ENCODE measurements at regions not wholly inside any gene's neighbourhood (a gene's known extent, or its start where the extent isn't known, plus 50 kb on each side); places are given as distances from the start of the nearest gene placed in this dataset.
"Not testable (repeated sequence)": the region's sequence is repeated elsewhere in the genome, so short reads cannot be mapped to it uniquely, and the experiment has no call there.

DNA sequence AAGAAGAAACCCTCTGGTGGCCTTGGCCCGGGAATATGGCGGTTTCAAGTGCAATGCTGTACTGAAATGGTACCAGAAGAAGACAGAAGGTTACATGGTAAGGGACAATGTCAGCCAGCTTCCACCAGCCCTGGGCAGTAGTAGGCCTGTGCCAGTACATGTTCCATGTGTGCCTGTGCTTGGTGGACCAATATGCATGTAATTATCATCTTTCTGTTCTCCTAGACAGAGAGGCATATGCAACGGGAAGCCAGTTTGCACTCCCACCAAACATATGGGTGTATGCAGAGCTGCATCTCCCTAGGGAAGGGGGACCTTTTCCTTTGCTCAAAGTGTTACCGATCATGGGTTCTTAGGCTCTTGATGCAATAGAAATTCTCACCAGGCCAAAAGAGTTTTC is 80.9 kb upstream of the ADORA2B start:
- TF ChIP-seq, protein P1, sequence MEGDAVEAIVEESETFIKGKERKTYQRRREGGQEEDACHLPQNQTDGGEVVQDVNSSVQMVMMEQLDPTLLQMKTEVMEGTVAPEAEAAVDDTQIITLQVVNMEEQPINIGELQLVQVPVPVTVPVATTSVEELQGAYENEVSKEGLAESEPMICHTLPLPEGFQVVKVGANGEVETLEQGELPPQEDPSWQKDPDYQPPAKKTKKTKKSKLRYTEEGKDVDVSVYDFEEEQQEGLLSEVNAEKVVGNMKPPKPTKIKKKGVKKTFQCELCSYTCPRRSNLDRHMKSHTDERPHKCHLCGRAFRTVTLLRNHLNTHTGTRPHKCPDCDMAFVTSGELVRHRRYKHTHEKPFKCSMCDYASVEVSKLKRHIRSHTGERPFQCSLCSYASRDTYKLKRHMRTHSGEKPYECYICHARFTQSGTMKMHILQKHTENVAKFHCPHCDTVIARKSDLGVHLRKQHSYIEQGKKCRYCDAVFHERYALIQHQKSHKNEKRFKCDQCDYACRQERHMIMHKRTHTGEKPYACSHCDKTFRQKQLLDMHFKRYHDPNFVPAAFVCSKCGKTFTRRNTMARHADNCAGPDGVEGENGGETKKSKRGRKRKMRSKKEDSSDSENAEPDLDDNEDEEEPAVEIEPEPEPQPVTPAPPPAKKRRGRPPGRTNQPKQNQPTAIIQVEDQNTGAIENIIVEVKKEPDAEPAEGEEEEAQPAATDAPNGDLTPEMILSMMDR (IDR thresholded peaks at IDR 0.05) = not testable (repeated sequence)
- TF ChIP-seq POLR2A (IDR thresholded peaks at IDR 0.05; ENCODE audit: low read depth); POLR2AphosphoS5 (IDR thresholded peaks at IDR 0.05): not testable (repeated sequence)
